ENCODE measurements at regions not wholly inside any gene's neighbourhood (a gene's known extent, or its start where the extent isn't known, plus 50 kb on each side); places are given as distances from the start of the nearest gene placed in this dataset.

GRCh38 chr9:117825609-117826347 is 121.6 kb downstream of the TLR4 start:
- no peak for TF ChIP-seq CTCF (conservative IDR thresholded peaks at IDR 0.05)
- no peak overlapping the region for H3K4me3 ChIP-seq (ENCODE audit: low read length)
- Mint-ChIP-seq H3K36me3 (ENCODE audit: low read depth) (no peaks in the 10 kb centered on the region), H3K27ac (no peak overlapping the region), H3K9me3 (no peaks in the 10 kb centered on the region), H3K27me3 (ENCODE audit: insufficient read depth) (no peaks in the 10 kb centered on the region), H3K4me3 (no peak overlapping the region), H3K4me1 (peaks cover 18% of the 10 kb centered on the region)
- no peak for DNase-seq
- H3K27ac ChIP-seq (ENCODE audit: low read depth, low read length): no peak overlapping the region
- H3K9me3 ChIP-seq (ENCODE audit: control insufficient read depth, low read length): no peaks in the 10 kb centered on the region
- WGBS, 2 experiments (ENCODE audit: insufficient coverage in 1 of 2, insufficient read length in 1 of 2): 71% methylated on average over 4 of the region's 4 CpGs; no CpG with 5 or more reads in 1 of the 2 experiments
- no peaks in the 10 kb centered on the region for H3K36me3 ChIP-seq (ENCODE audit: control insufficient read depth, insufficient read depth, low read length)
- H3K9ac ChIP-seq (ENCODE audit: extremely low read depth, low read length, poor library complexity, severe bottlenecking): no peak overlapping the region
- peaks cover 8% of the 10 kb centered on the region for H3K4me1 ChIP-seq (ENCODE audit: control insufficient read depth, insufficient read depth, low read length)
- H3K27me3 ChIP-seq (ENCODE audit: control insufficient read depth, insufficient read depth, low read length, poor library complexity, severe bottlenecking): no peaks in the 10 kb centered on the region

- no peak for TF ChIP-seq CTCF (conservative IDR thresholded peaks at IDR 0.05)
- Histone ChIP-seq H3K4me1 (ENCODE audit: control insufficient read depth, insufficient read depth, low read length) (no peaks in the 10 kb centered on the region), H3K27me3 (ENCODE audit: control insufficient read depth, insufficient read depth, low read length, poor library complexity, severe bottlenecking) (no peaks in the 10 kb centered on the region), H3K4me3 (ENCODE audit: low read length) (no peak overlapping the region), H3K27ac (ENCODE audit: low read depth, low read length) (no peak overlapping the region), H3K9ac (ENCODE audit: extremely low read depth, low read length, poor library complexity, severe bottlenecking) (no peak overlapping the region), H3K9me3 (ENCODE audit: control insufficient read depth, low read length) (no peaks in the 10 kb centered on the region), H3K36me3 (ENCODE audit: control insufficient read depth, insufficient read depth, low read length) (no peaks in the 10 kb centered on the region)
- no peaks in the 10 kb centered on the region for H3K9me3 Mint-ChIP-seq
- H3K4me1 Mint-ChIP-seq: peaks cover 11% of the 10 kb centered on the region
- 91 to 93% methylated on average over 3 of the region's 3 CpGs for WGBS, 2 experiments (ENCODE audit: insufficient coverage in 1 of 2, insufficient read length in 1 of 2)
- H3K27ac Mint-ChIP-seq: no peak overlapping the region
- H3K4me3 Mint-ChIP-seq: no peak overlapping the region
- H3K36me3 Mint-ChIP-seq (ENCODE audit: low read depth): no peaks in the 10 kb centered on the region
- no peak for DNase-seq
- no peaks in the 10 kb centered on the region for H3K27me3 Mint-ChIP-seq (ENCODE audit: insufficient read depth)
These were observed 122.6 kb downstream of the TLR4 start for GRCh38 chr9:117826837-117827236.

GRCh38 chr9:117827456-117827855 is 123.3 kb downstream of the TLR4 start:
- DNase-seq: no peak
- Mint-ChIP-seq H3K4me3 (no peak overlapping the region), H3K27ac (no peak overlapping the region), H3K4me1 (peaks cover 6% of the 10 kb centered on the region), H3K9me3 (no peaks in the 10 kb centered on the region), H3K36me3 (ENCODE audit: low read depth) (no peaks in the 10 kb centered on the region), H3K27me3 (ENCODE audit: insufficient read depth) (no peaks in the 10 kb centered on the region)
- no peak for TF ChIP-seq CTCF (conservative IDR thresholded peaks at IDR 0.05)
- Histone ChIP-seq H3K27ac (ENCODE audit: low read depth, low read length) (no peak overlapping the region), H3K9me3 (ENCODE audit: control insufficient read depth, low read length) (no peaks in the 10 kb centered on the region), H3K36me3 (ENCODE audit: control insufficient read depth, insufficient read depth, low read length) (no peaks in the 10 kb centered on the region), H3K4me1 (ENCODE audit: control insufficient read depth, insufficient read depth, low read length) (no peaks in the 10 kb centered on the region), H3K4me3 (ENCODE audit: low read length) (no peak overlapping the region), H3K9ac (ENCODE audit: extremely low read depth, low read length, poor library complexity, severe bottlenecking) (no peak overlapping the region), H3K27me3 (ENCODE audit: control insufficient read depth, insufficient read depth, low read length, poor library complexity, severe bottlenecking) (no peaks in the 10 kb centered on the region)
- 70 to 92% methylated on average over 5 to 7 of the region's 7 CpGs for WGBS, 2 experiments (ENCODE audit: insufficient coverage in 1 of 2, insufficient read length in 1 of 2)

Data from endodermal cell (in vitro differentiated cells).